NCI-H2196 treated with DMSO at 0.1 percent for 48 hours (cell line): ENCODE measurements at regions not wholly inside any gene's neighbourhood (a gene's known extent, or its start where the extent isn't known, plus 50 kb on each side); places are given as distances from the start of the nearest gene placed in this dataset.
"Not testable (repeated sequence)": the region's sequence is repeated elsewhere in the genome, so short reads cannot be mapped to it uniquely, and the experiment has no call there.

ENCODE experiments used
- DNase-seq: peaks from one replicate; lab custom pipeline; 2025; ENCODE audit not compliant: unreplicated experiment; lab: John Stamatoyannopoulos, UW

GRCh38 chr6:167748458-167749379 lies 78.0 kb upstream of the AFDN start:
- no peak for DNase-seq

GRCh38 chr6:167750956-167751358 lies 75.8 kb upstream of the AFDN start:
- peak; percentile 20 for DNase-seq

- DNase-seq = no peak
Measured at GRCh38 chr6:167751579-167752115, 75.1 kb upstream of the AFDN start.

GRCh38 chr6:167753281-167753680 lies 73.4 kb upstream of the AFDN start:
- DNase-seq = not testable (repeated sequence)

GRCh38 chr6:167754691-167755090 lies 72.0 kb upstream of the AFDN start:
- no peak for DNase-seq

GRCh38 chr6:167755461-167755860 lies 71.2 kb upstream of the AFDN start:
- DNase-seq = no peak

GRCh38 chr6:167756597-167756996 lies 70.1 kb upstream of the AFDN start:
- DNase-seq = no peak

GRCh38 chr6:167757249-167757648 lies 69.5 kb upstream of the AFDN start:
- DNase-seq = no peak

GRCh38 chr6:167757821-167758220 lies 68.9 kb upstream of the AFDN start:
- no peak for DNase-seq

- DNase-seq = no peak
Measured at GRCh38 chr6:167758309-167759023, 68.2 kb upstream of the AFDN start.

GRCh38 chr6:167759206-167759605 lies 67.5 kb upstream of the AFDN start:
- DNase-seq = no peak

GRCh38 chr6:167759912-167760311 lies 66.8 kb upstream of the AFDN start:
- DNase-seq = no peak

- no peak for DNase-seq
Measured at GRCh38 chr6:167760979-167761793, 65.5 kb upstream of the AFDN start.

- DNase-seq = no peak
Measured at GRCh38 chr6:167761794-167762258, 64.9 kb upstream of the AFDN start.

GRCh38 chr6:167762259-167762962 lies 64.3 kb upstream of the AFDN start:
- DNase-seq = no peak

GRCh38 chr6:167763056-167763944 lies 63.4 kb upstream of the AFDN start:
- DNase-seq = no peak

- DNase-seq = no peak
Measured at GRCh38 chr6:167764215-167764614, 62.5 kb upstream of the AFDN start.

- no peak for DNase-seq
Measured at GRCh38 chr6:167764713-167765479, 61.8 kb upstream of the AFDN start.
